Activated naive CD4-positive, alpha-beta T cell treated with anti-CD3 and anti-CD28 coated beads for 36 hours (primary cell): ENCODE measurements at regions not wholly inside any gene's neighbourhood (a gene's known extent, or its start where the extent isn't known, plus 50 kb on each side); places are given as distances from the start of the nearest gene placed in this dataset.
"Not testable (repeated sequence)": the region's sequence is repeated elsewhere in the genome, so short reads cannot be mapped to it uniquely, and the experiment has no call there.

Experiments
- CTCF ChIA-PET: fragments of 350-600 bp; sonication (Branson Sonifier 250); formaldehyde crosslinking; loops from one replicate; lab custom pipeline; 2021; ENCODE audit warnings: antibody characterized with exemption; lab: Charles Lee
- DNase-seq: peaks from one replicate; pipeline ENCODE4 v3.0.0-alpha.2; 2020
- H3K27ac Mint-ChIP-seq: one replicate; pipeline ENCODE4 v1.8.0; 2021; ENCODE audit warnings: mild to moderate bottlenecking, mixed read lengths
- H3K27me3 Mint-ChIP-seq: one replicate; pipeline ENCODE4 v1.8.0; 2021; ENCODE audit warnings: low read depth, mixed read lengths
- H3K36me3 Mint-ChIP-seq: one replicate; pipeline ENCODE4 v1.8.0; 2021; ENCODE audit warnings: low read depth, mixed read lengths
- H3K4me1 Mint-ChIP-seq: one replicate; pipeline ENCODE4 v1.8.0; 2021; ENCODE audit warnings: low read depth, mixed read lengths
- H3K4me3 Mint-ChIP-seq: one replicate; pipeline ENCODE4 v1.8.0; 2021; ENCODE audit warnings: mild to moderate bottlenecking, moderate library complexity, mixed read lengths
- H3K9me3 Mint-ChIP-seq: one replicate; pipeline ENCODE4 v1.8.0; 2021; ENCODE audit warnings: mixed read lengths
- intact Hi-C: fragments of 100-400 bp; cut with micrococcal nuclease; formaldehyde crosslinking; loops from one replicate; pipeline ENCODE4 v1.15.1; 2023

GRCh38 chr11:103610435-103610834 is 426.0 kb upstream of the DDI1 start:
- Mint-ChIP-seq H3K9me3 (no peaks in the 10 kb centered on the region), H3K4me1 (no peaks in the 10 kb centered on the region), H3K36me3 (no peaks in the 10 kb centered on the region), H3K4me3 (no peak overlapping the region), H3K27ac (no peak overlapping the region), H3K27me3 (peaks cover 4% of the 10 kb centered on the region)
- CTCF ChIA-PET, result no interaction called here
- intact Hi-C loops, result no loop called here
- no peak for DNase-seq

GRCh38 chr11:103611526-103612260 is 424.7 kb upstream of the DDI1 start:
- H3K9me3 Mint-ChIP-seq, H3K36me3 Mint-ChIP-seq, H3K4me1 Mint-ChIP-seq, H3K4me3 Mint-ChIP-seq, H3K27ac Mint-ChIP-seq, intact Hi-C loops, CTCF ChIA-PET, DNase-seq, H3K27me3 Mint-ChIP-seq: not testable (repeated sequence)

GRCh38 chr11:103612451-103612850 is 424.0 kb upstream of the DDI1 start:
- H3K27ac Mint-ChIP-seq, H3K4me1 Mint-ChIP-seq, H3K36me3 Mint-ChIP-seq, CTCF ChIA-PET, H3K9me3 Mint-ChIP-seq, DNase-seq, H3K27me3 Mint-ChIP-seq, intact Hi-C loops, H3K4me3 Mint-ChIP-seq: not testable (repeated sequence)

- H3K27ac Mint-ChIP-seq, CTCF ChIA-PET, H3K4me1 Mint-ChIP-seq, H3K36me3 Mint-ChIP-seq, intact Hi-C loops, DNase-seq, H3K4me3 Mint-ChIP-seq, H3K27me3 Mint-ChIP-seq, H3K9me3 Mint-ChIP-seq: not testable (repeated sequence)
Measured at GRCh38 chr11:103616586-103616985, 419.9 kb upstream of the DDI1 start.

GRCh38 chr11:103618528-103618927 is 417.9 kb upstream of the DDI1 start:
- intact Hi-C loops, result no loop called here
- H3K4me3 Mint-ChIP-seq, result no peak overlapping the region
- no peaks in the 10 kb centered on the region for H3K36me3 Mint-ChIP-seq
- H3K27me3 Mint-ChIP-seq, result peaks cover 2% of the 10 kb centered on the region
- no peaks in the 10 kb centered on the region for H3K9me3 Mint-ChIP-seq
- H3K4me1 Mint-ChIP-seq, result no peaks in the 10 kb centered on the region
- H3K27ac Mint-ChIP-seq, result no peak overlapping the region
- DNase-seq, result no peak
- CTCF ChIA-PET, result no interaction called here

- no peak overlapping the region for H3K27ac Mint-ChIP-seq
- no peaks in the 10 kb centered on the region for H3K4me1 Mint-ChIP-seq
- CTCF ChIA-PET, result no interaction called here
- no peak overlapping the region for H3K4me3 Mint-ChIP-seq
- intact Hi-C loops, result no loop called here
- no peaks in the 10 kb centered on the region for H3K27me3 Mint-ChIP-seq
- H3K36me3 Mint-ChIP-seq, result no peaks in the 10 kb centered on the region
- H3K9me3 Mint-ChIP-seq, result no peaks in the 10 kb centered on the region
- no peak for DNase-seq
Measured at GRCh38 chr11:103619480-103619879, 417.0 kb upstream of the DDI1 start.

GRCh38 chr11:103619938-103620337 is 416.5 kb upstream of the DDI1 start:
- no peaks in the 10 kb centered on the region for H3K36me3 Mint-ChIP-seq
- H3K4me3 Mint-ChIP-seq, result no peak overlapping the region
- intact Hi-C loops, result no loop called here
- no peak for DNase-seq
- H3K27me3 Mint-ChIP-seq, result no peaks in the 10 kb centered on the region
- no peaks in the 10 kb centered on the region for H3K4me1 Mint-ChIP-seq
- H3K27ac Mint-ChIP-seq, result no peak overlapping the region
- no peaks in the 10 kb centered on the region for H3K9me3 Mint-ChIP-seq
- CTCF ChIA-PET, result no interaction called here

GRCh38 chr11:103622296-103622695 is 414.1 kb upstream of the DDI1 start:
- Mint-ChIP-seq H3K4me1 (no peaks in the 10 kb centered on the region), H3K27me3 (no peaks in the 10 kb centered on the region), H3K36me3 (no peaks in the 10 kb centered on the region), H3K27ac (no peak overlapping the region), H3K9me3 (no peaks in the 10 kb centered on the region), H3K4me3 (no peak overlapping the region)
- DNase-seq, result no peak
- CTCF ChIA-PET, result no interaction called here
- intact Hi-C loops, result no loop called here

GRCh38 chr11:103623933-103624332 is 412.5 kb upstream of the DDI1 start:
- Mint-ChIP-seq H3K9me3 (no peaks in the 10 kb centered on the region), H3K27me3 (no peaks in the 10 kb centered on the region), H3K36me3 (no peaks in the 10 kb centered on the region), H3K27ac (no peak overlapping the region), H3K4me1 (no peaks in the 10 kb centered on the region), H3K4me3 (no peak overlapping the region)
- no peak for DNase-seq
- CTCF ChIA-PET, result no interaction called here
- intact Hi-C loops, result no loop called here

- Mint-ChIP-seq H3K4me1 (no peaks in the 10 kb centered on the region), H3K36me3 (no peaks in the 10 kb centered on the region), H3K27me3 (no peaks in the 10 kb centered on the region), H3K9me3 (no peaks in the 10 kb centered on the region), H3K4me3 (no peak overlapping the region), H3K27ac (no peak overlapping the region)
- intact Hi-C loops, result no loop called here
- CTCF ChIA-PET, result no interaction called here
- DNase-seq, result no peak
Measured at GRCh38 chr11:103624708-103625623, 411.5 kb upstream of the DDI1 start.

GRCh38 chr11:103625624-103625965 is 410.8 kb upstream of the DDI1 start:
- Mint-ChIP-seq H3K36me3 (no peaks in the 10 kb centered on the region), H3K9me3 (no peaks in the 10 kb centered on the region), H3K27ac (no peak overlapping the region), H3K4me3 (no peak overlapping the region), H3K4me1 (no peaks in the 10 kb centered on the region), H3K27me3 (no peaks in the 10 kb centered on the region)
- no peak for DNase-seq
- CTCF ChIA-PET, result no interaction called here
- intact Hi-C loops, result no loop called here

GRCh38 chr11:103628121-103628520 is 408.3 kb upstream of the DDI1 start:
- H3K4me3 Mint-ChIP-seq, result no peak overlapping the region
- no peaks in the 10 kb centered on the region for H3K4me1 Mint-ChIP-seq
- no peaks in the 10 kb centered on the region for H3K36me3 Mint-ChIP-seq
- no peak for DNase-seq
- CTCF ChIA-PET, result no interaction called here
- no peaks in the 10 kb centered on the region for H3K9me3 Mint-ChIP-seq
- no peak overlapping the region for H3K27ac Mint-ChIP-seq
- H3K27me3 Mint-ChIP-seq, result no peaks in the 10 kb centered on the region
- intact Hi-C loops, result no loop called here

- H3K4me1 Mint-ChIP-seq, result no peaks in the 10 kb centered on the region
- H3K27ac Mint-ChIP-seq, result no peak overlapping the region
- CTCF ChIA-PET, result no interaction called here
Measured at GRCh38 chr11:103631841-103632240, 404.6 kb upstream of the DDI1 start.

More at GRCh38 chr11:103631841-103632240, 404.6 kb upstream of the DDI1 start:
- Mint-ChIP-seq H3K36me3 (no peaks in the 10 kb centered on the region), H3K9me3 (no peaks in the 10 kb centered on the region), H3K27me3 (peaks cover 2% of the 10 kb centered on the region), H3K4me3 (no peak overlapping the region)
- intact Hi-C loops, result no loop called here
- DNase-seq, result no peak
